Trophoblast cell (in vitro differentiated cells and primary cell): ENCODE measurements at regions not wholly inside any gene's neighbourhood (a gene's known extent, or its start where the extent isn't known, plus 50 kb on each side); places are given as distances from the start of the nearest gene placed in this dataset.

ENCODE experiments used
- DNase-seq, 2 donors: peaks; one replicate each; pipeline ENCODE4 v3.0.0-alpha.2; 2016
- H2AFZ ChIP-seq: 2 replicates; pipeline ENCODE4 v1.6.1; 2013; ENCODE audit warnings: low read length, moderate library complexity, mild to moderate bottlenecking; ENCODE audit not compliant: insufficient read depth, poor library complexity
- H2AK5ac ChIP-seq: 2 replicates; pipeline ENCODE4 v1.6.1; 2013; ENCODE audit warnings: mild to moderate bottlenecking, low read length
- H2BK120ac ChIP-seq: 2 replicates; pipeline ENCODE4 v1.6.1; 2013; ENCODE audit warnings: low read length, mild to moderate bottlenecking, moderate library complexity; ENCODE audit not compliant: insufficient read depth, poor library complexity
- H2BK12ac ChIP-seq: 2 replicates; pipeline ENCODE4 v1.6.1; 2013; ENCODE audit warnings: mild to moderate bottlenecking, low read length, moderate library complexity
- H2BK5ac ChIP-seq: 2 replicates; pipeline ENCODE4 v1.6.1; 2013; ENCODE audit warnings: low read length, low read depth, moderate library complexity, mild to moderate bottlenecking; ENCODE audit not compliant: poor library complexity
- H3K14ac ChIP-seq: 2 replicates; pipeline ENCODE4 v1.6.1; 2013; ENCODE audit warnings: mild to moderate bottlenecking, low read length
- H3K18ac ChIP-seq: 2 replicates; pipeline ENCODE4 v1.6.1; 2013; ENCODE audit warnings: mild to moderate bottlenecking, low read length
- H3K23ac ChIP-seq: 2 replicates; pipeline ENCODE4 v1.6.1; 2013; ENCODE audit warnings: low read length
- H3K27ac ChIP-seq: 2 replicates; pipeline ENCODE4 v1.5.1; 2013; ENCODE audit warnings: low read depth, mild to moderate bottlenecking, inconsistent platforms, low read length, moderate library complexity
- H3K27me3 ChIP-seq: 2 replicates; pipeline ENCODE4 v1.6.1; 2013; ENCODE audit warnings: inconsistent platforms, mild to moderate bottlenecking, low read length, moderate library complexity; ENCODE audit not compliant: insufficient read depth
- H3K36me3 ChIP-seq, 2 experiments: 1 replicate in 1 of 2; 2 replicates in 1 of 2; pipeline ENCODE4 v1.6.1; 2013; ENCODE audit warnings: low read length in 2 of 2, mild to moderate bottlenecking in 2 of 2, moderate library complexity in 1 of 2; ENCODE audit not compliant: insufficient read depth in 2 of 2, control insufficient read depth in 1 of 2
- H3K4ac ChIP-seq: 2 replicates; pipeline ENCODE4 v1.6.1; 2013; ENCODE audit warnings: low read depth, mild to moderate bottlenecking, low read length, moderate library complexity
- H3K4me1 ChIP-seq, 2 experiments: 1 replicate in 1 of 2; 2 replicates in 1 of 2; pipeline ENCODE4 v1.6.1; 2013; ENCODE audit warnings: low read length in 2 of 2, mild to moderate bottlenecking in 2 of 2, moderate library complexity in 1 of 2; ENCODE audit not compliant: insufficient read depth in 2 of 2, control insufficient read depth in 1 of 2
- H3K4me2 ChIP-seq: 2 replicates; pipeline ENCODE4 v1.6.1; 2013; ENCODE audit warnings: inconsistent platforms, mild to moderate bottlenecking, low read length, moderate library complexity
- H3K4me3 ChIP-seq: 2 replicates; pipeline ENCODE4 v1.5.1; 2013; ENCODE audit warnings: mild to moderate bottlenecking, low read depth, low read length, inconsistent platforms
- H3K79me1 ChIP-seq: one replicate; pipeline ENCODE4 v1.6.1; 2013; ENCODE audit warnings: low read length
- H3K79me2 ChIP-seq: 2 replicates; pipeline ENCODE4 v1.6.1; 2013; ENCODE audit warnings: low read length, mild to moderate bottlenecking; ENCODE audit not compliant: control insufficient read depth, insufficient read depth, poor library complexity
- H3K9ac ChIP-seq: 2 replicates; pipeline ENCODE4 v1.6.1; 2013; ENCODE audit warnings: mild to moderate bottlenecking, low read length
- H3K9me3 ChIP-seq: 2 replicates; pipeline ENCODE4 v1.6.1; 2013; ENCODE audit warnings: low read depth, mild to moderate bottlenecking, control low read depth, inconsistent platforms, low read length; ENCODE audit not compliant: insufficient read depth
- H4K12ac ChIP-seq: 2 replicates; pipeline ENCODE4 v1.6.1; 2013; ENCODE audit warnings: low read depth, mild to moderate bottlenecking, low read length, moderate library complexity
- H4K8ac ChIP-seq: 2 replicates; pipeline ENCODE4 v1.6.1; 2013; ENCODE audit warnings: low read depth, mild to moderate bottlenecking, low read length, moderate library complexity
- H4K91ac ChIP-seq: one replicate; pipeline ENCODE4 v1.6.1; 2013; ENCODE audit warnings: low read depth, mild to moderate bottlenecking, low read length, moderate library complexity
- WGBS: extraction: QIAGEN DNeasy Blood & Tissue Kit; methylation state at CpG from one replicate; pipeline ENCODE4 v1.1.7; 2013; ENCODE audit warnings: missing lambda C conversion rate; ENCODE audit not compliant: insufficient read length, insufficient coverage; ENCODE audit errors: extremely low coverage; 5-methylcytosine and 5-hydroxymethylcytosine counted together

GRCh38 chr16:66036184-66036583 lies 330.3 kb upstream of the CDH5 start:
- no peak overlapping the region for H4K91ac ChIP-seq
- H3K4me2 ChIP-seq = no peak overlapping the region
- peaks cover 2% of the 10 kb centered on the region for H3K9me3 ChIP-seq
- H3K23ac ChIP-seq = no peak overlapping the region
- no peak overlapping the region for H3K4me3 ChIP-seq
- no peak overlapping the region for H2BK5ac ChIP-seq
- no peak overlapping the region for H2AFZ ChIP-seq
- H3K79me2 ChIP-seq = no peaks in the 10 kb centered on the region
- H2AK5ac ChIP-seq = no peak overlapping the region
- no peak for DNase-seq
- H3K4me1 ChIP-seq = no peaks in the 10 kb centered on the region
- H4K8ac ChIP-seq = no peak overlapping the region
- WGBS = no CpG with 5 or more reads among the region's 7 CpGs
- no peak overlapping the region for H3K14ac ChIP-seq
- H4K12ac ChIP-seq = no peak overlapping the region
- H2BK12ac ChIP-seq = no peak overlapping the region
- H3K18ac ChIP-seq = no peak overlapping the region
- no peak overlapping the region for H3K9ac ChIP-seq
- no peaks in the 10 kb centered on the region for H3K27me3 ChIP-seq
- H3K36me3 ChIP-seq = no peaks in the 10 kb centered on the region
- no peaks in the 10 kb centered on the region for H3K79me1 ChIP-seq
- no peak overlapping the region for H3K27ac ChIP-seq
- no peak overlapping the region for H2BK120ac ChIP-seq
- no peak overlapping the region for H3K4ac ChIP-seq

GRCh38 chr16:66035096-66035495 lies 331.4 kb upstream of the CDH5 start:
- WGBS = no CpG with 5 or more reads among the region's 3 CpGs
- Histone ChIP-seq H3K9ac (no peak overlapping the region), H3K18ac (no peak overlapping the region), H3K4me1 (no peaks in the 10 kb centered on the region), H3K9me3 (peaks cover 2% of the 10 kb centered on the region), H4K8ac (no peak overlapping the region), H3K36me3 (no peaks in the 10 kb centered on the region), H3K23ac (no peak overlapping the region), H2AFZ (no peak overlapping the region), H3K27ac (no peak overlapping the region), H4K12ac (no peak overlapping the region), H2AK5ac (no peak overlapping the region), H3K4me3 (peak overlapping the region; percentile 23), H4K91ac (no peak overlapping the region), H3K79me1 (no peaks in the 10 kb centered on the region), H3K4me2 (no peak overlapping the region), H3K79me2 (no peaks in the 10 kb centered on the region), H2BK5ac (no peak overlapping the region), H3K4ac (no peak overlapping the region), H2BK12ac (no peak overlapping the region), H3K27me3 (no peaks in the 10 kb centered on the region), H2BK120ac (no peak overlapping the region), H3K14ac (no peak overlapping the region)
- DNase-seq = no peak

GRCh38 chr16:66032841-66033240 lies 333.6 kb upstream of the CDH5 start:
- no peak for DNase-seq
- no peak overlapping the region for H3K18ac ChIP-seq
- no peaks in the 10 kb centered on the region for H3K79me2 ChIP-seq
- H3K23ac ChIP-seq = no peak overlapping the region
- peaks cover 0 to 7% of the 10 kb centered on the region in 2 experiments for H3K4me1 ChIP-seq
- H3K79me1 ChIP-seq = no peaks in the 10 kb centered on the region
- H3K27me3 ChIP-seq = no peaks in the 10 kb centered on the region
- H3K4me2 ChIP-seq = no peak overlapping the region
- H4K91ac ChIP-seq = no peak overlapping the region
- no peak overlapping the region for H3K4ac ChIP-seq
- H3K36me3 ChIP-seq = no peaks in the 10 kb centered on the region
- H4K12ac ChIP-seq = no peak overlapping the region
- H2AFZ ChIP-seq = no peak overlapping the region
- H3K4me3 ChIP-seq = no peak overlapping the region
- H2AK5ac ChIP-seq = no peak overlapping the region
- no peak overlapping the region for H4K8ac ChIP-seq
- no CpG with 5 or more reads among the region's 7 CpGs for WGBS
- H3K9me3 ChIP-seq = peaks cover 2% of the 10 kb centered on the region
- H3K9ac ChIP-seq = no peak overlapping the region
- no peak overlapping the region for H3K14ac ChIP-seq
- no peak overlapping the region for H2BK5ac ChIP-seq
- no peak overlapping the region for H2BK12ac ChIP-seq
- no peak overlapping the region for H2BK120ac ChIP-seq
- no peak overlapping the region for H3K27ac ChIP-seq

DNA sequence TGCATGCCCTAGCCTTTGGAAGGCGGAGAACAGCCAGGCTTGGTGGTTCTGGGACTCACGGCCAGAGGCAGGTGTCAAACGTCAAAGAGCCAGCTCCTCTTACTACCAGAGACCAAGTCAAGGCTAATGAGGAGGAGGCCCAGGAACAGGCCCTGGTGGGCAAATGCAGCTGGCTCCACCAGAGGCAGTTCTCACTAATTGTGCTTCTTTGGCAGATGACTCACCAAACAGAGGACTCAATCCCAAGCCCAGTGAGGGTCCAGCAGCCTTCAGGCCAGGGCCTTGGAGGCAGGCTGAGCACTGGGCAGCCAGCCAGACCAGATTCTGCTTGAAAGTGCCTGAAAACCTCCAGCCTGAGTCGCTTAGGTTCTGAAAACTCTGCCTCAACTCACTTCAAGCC lies 336.5 kb upstream of the CDH5 start:
- Histone ChIP-seq H3K36me3 (no peaks in the 10 kb centered on the region), H4K8ac (no peak overlapping the region), H3K27me3 (no peaks in the 10 kb centered on the region), H3K18ac (no peak overlapping the region), H3K9ac (no peak overlapping the region), H3K14ac (no peak overlapping the region), H3K27ac (no peak overlapping the region), H2BK12ac (no peak overlapping the region), H3K79me1 (no peaks in the 10 kb centered on the region), H3K79me2 (no peaks in the 10 kb centered on the region), H3K4me2 (no peak overlapping the region), H4K91ac (no peak overlapping the region), H3K9me3 (peaks cover 3% of the 10 kb centered on the region), H3K23ac (no peak overlapping the region), H2AK5ac (no peak overlapping the region), H2BK120ac (no peak overlapping the region), H2BK5ac (no peak overlapping the region), H3K4me1 (peaks cover 0 to 7% of the 10 kb centered on the region in 2 experiments), H3K4me3 (no peak overlapping the region), H2AFZ (no peak overlapping the region), H3K4ac (no peak overlapping the region), H4K12ac (no peak overlapping the region)
- no peak for DNase-seq
- no CpG with 5 or more reads among the region's 4 CpGs for WGBS
